ENCODE measurements at regions not wholly inside any gene's neighbourhood (a gene's known extent, or its start where the extent isn't known, plus 50 kb on each side); places are given as distances from the start of the nearest gene placed in this dataset.

DNA sequence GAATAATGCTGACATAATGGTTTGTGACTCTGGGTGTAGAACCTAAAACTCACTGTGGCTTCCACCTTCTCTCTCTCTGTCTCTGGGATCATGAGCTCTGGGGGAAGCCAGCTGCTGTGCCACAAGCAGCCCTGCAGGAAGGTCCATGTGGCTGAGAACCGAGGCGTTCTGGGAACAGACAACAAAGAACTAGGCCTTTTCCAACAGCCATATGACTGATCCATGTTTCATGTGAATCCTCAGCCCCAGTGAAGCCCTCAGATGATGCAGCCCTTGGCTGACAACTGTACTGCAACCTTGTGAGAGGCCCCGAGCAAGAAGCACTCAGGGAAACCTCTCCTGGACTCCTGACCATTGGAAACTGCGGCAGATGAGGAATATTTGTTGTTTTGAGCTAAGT lies 56.6 kb downstream of the HLA-G start:
- TF ChIP-seq POLR2A (IDR thresholded peaks at IDR 0.05; ENCODE audit: low read depth, low read length), result no peak
- no peak for DNase-seq (ENCODE audit: insufficient read length, low spot score)
- FAIRE-seq, result no peak

DNA sequence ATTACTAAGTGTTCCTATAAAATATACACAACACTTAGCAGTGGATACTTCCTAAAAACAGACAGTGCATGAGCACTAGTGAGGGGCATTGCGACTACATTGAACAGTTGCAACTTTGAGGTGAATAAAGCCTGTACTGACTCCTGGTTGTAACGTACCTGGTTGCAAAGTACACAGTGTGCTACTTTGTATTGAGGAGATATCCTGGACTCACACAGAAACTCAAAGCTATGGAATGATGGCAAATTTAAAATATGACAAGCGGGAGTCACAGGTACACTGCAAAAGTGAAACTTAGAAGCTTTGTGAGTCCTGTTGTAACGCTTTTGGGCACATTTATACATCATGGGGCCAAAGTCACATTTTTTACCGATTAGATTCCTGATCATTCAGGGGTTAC lies 55.6 kb upstream of the HLA-A start:
- FAIRE-seq (no peak), DNase-seq (ENCODE audit: insufficient read length, low spot score) (no peak)
- TF ChIP-seq POLR2A (IDR thresholded peaks at IDR 0.05; ENCODE audit: low read depth, low read length) (no peak), POU2F2 (IDR thresholded peaks at IDR 0.05; ENCODE audit: low read depth, low read length) (no peak), SPI1 (IDR thresholded peaks at IDR 0.05; ENCODE audit: low read depth, low read length) (no peak), PAX5 (IDR thresholded peaks at IDR 0.05; ENCODE audit: insufficient read depth, low read length, severe bottlenecking) (no peak), POLR2AphosphoS5 (IDR thresholded peaks at IDR 0.05; ENCODE audit: low read depth, low read length) (no peak), TAF1 (IDR thresholded peaks at IDR 0.05; ENCODE audit: low read depth, low read length) (no peak)

DNA sequence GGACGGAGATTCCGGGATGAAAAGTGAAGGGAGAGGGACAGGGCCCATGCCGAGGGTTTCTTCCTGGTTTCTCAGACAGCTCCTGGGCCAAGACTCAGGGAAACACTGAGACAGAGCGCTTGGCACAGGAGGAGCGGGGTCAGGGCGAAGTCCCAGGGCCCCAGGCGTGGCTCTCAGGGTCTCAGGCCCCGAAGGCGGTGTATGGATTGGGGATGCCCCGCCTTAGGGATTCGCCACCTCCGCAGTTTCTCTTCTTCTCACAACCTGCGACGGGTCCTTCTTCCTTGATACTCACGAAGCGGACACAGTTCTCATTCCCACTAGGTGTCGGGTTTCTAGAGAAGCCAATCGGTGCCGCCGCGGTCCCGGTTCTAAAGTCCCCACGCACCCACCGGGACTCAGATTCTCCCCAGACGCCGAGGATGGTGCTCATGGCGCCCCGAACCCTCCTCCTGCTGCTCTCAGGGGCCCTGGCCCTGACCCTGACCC lies 55.0 kb upstream of the HLA-A start:
- TF ChIP-seq POU2F2 (IDR thresholded peaks at IDR 0.05; ENCODE audit: low read depth, low read length) (no peak), SPI1 (IDR thresholded peaks at IDR 0.05; ENCODE audit: low read depth, low read length) (no peak), PAX5 (IDR thresholded peaks at IDR 0.05; ENCODE audit: insufficient read depth, low read length, severe bottlenecking) (no peak), POLR2A (IDR thresholded peaks at IDR 0.05; ENCODE audit: low read depth, low read length) (no peak), TAF1 (IDR thresholded peaks at IDR 0.05; ENCODE audit: low read depth, low read length) (no peak), POLR2AphosphoS5 (IDR thresholded peaks at IDR 0.05; ENCODE audit: low read depth, low read length) (no peak)
- DNase-seq (ENCODE audit: insufficient read length, low spot score) (no peak), FAIRE-seq (no peak)

DNA sequence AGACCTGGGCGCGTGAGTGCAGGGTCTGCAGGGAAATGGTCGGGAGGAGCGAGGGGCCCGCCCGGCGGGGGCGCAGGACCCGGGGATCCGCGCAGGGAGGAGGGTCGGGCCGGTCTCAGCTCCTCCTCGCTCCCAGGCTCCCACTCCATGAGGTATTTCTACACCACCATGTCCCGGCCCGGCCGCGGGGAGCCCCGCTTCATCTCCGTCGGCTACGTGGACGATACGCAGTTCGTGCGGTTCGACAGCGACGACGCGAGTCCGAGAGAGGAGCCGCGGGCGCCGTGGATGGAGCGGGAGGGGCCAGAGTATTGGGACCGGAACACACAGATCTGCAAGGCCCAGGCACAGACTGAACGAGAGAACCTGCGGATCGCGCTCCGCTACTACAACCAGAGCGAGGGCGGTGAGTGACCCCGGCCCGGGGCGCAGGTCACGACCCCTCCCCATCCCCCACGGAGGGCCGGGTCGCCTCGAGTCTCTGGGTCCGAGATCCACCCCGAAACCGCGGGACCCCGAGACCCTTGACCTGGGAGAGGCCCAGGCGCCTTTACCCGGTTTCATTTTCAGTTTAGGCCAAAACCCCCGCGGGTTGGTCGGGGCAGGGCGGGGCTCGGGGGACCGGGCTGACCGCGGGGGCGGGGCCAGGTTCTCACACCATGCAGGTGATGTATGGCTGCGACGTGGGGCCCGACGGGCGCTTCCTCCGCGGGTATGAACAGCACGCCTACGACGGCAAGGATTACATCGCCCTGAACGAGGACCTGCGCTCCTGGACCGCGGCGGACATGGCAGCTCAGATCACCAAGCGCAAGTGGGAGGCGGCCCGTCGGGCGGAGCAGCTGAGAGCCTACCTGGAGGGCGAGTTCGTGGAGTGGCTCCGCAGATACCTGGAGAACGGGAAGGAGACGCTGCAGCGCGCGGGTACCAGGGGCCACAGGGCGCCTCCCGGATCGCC lies 54.2 kb upstream of the HLA-A start:
- FAIRE-seq (peak; percentile 23), DNase-seq (ENCODE audit: insufficient read length, low spot score) (peak; percentile 45)
- TF ChIP-seq PAX5 (IDR thresholded peaks at IDR 0.05; ENCODE audit: insufficient read depth, low read length, severe bottlenecking), result no peak
- TF ChIP-seq TAF1 (IDR thresholded peaks at IDR 0.05; ENCODE audit: low read depth, low read length), result no peak
- no peak for TF ChIP-seq POU2F2 (IDR thresholded peaks at IDR 0.05; ENCODE audit: low read depth, low read length)
- TF ChIP-seq POLR2A (IDR thresholded peaks at IDR 0.05; ENCODE audit: low read depth, low read length), result no peak
- no peak for TF ChIP-seq SPI1 (IDR thresholded peaks at IDR 0.05; ENCODE audit: low read depth, low read length)
- TF ChIP-seq POLR2AphosphoS5 (IDR thresholded peaks at IDR 0.05; ENCODE audit: low read depth, low read length), result no peak

All from GM12891 (cell line).